Loucy (cell line): ENCODE measurements at regions not wholly inside any gene's neighbourhood (a gene's known extent, or its start where the extent isn't known, plus 50 kb on each side); places are given as distances from the start of the nearest gene placed in this dataset.

ENCODE experiments used
- CTCF ChIP-seq: fragments of 200-600 bp; sonication (generic); conservative IDR thresholded peaks from 2 replicates; pipeline ENCODE4 v1.5.1; 2014; ENCODE audit warnings: mild to moderate bottlenecking, antibody characterized with exemption, low read length
- EZH2phosphoT487 ChIP-seq: fragments of 200-600 bp; IDR thresholded peaks from 2 replicates; pipeline ENCODE4 v1.6.1; 2018; ENCODE audit warnings: antibody characterized with exemption, mild to moderate bottlenecking, moderate library complexity, borderline replicate concordance

- TF ChIP-seq CTCF (no peak), EZH2phosphoT487 (no peak)
These were observed 62.0 kb upstream of the FZD7 start for GRCh38 chr2:201971531-201972228.
